GM18870 (cell line): ENCODE measurements at regions not wholly inside any gene's neighbourhood (a gene's known extent, or its start where the extent isn't known, plus 50 kb on each side); places are given as distances from the start of the nearest gene placed in this dataset.
"Not testable (repeated sequence)": the region's sequence is repeated elsewhere in the genome, so short reads cannot be mapped to it uniquely, and the experiment has no call there.

ENCODE experiments used
- ATAC-seq: cut with Tn5 transposase; IDR thresholded peaks from one replicate; pipeline ENCODE4 v1.9.1; 2021; ENCODE audit warnings: moderate library complexity; ENCODE audit not compliant: unreplicated experiment

DNA sequence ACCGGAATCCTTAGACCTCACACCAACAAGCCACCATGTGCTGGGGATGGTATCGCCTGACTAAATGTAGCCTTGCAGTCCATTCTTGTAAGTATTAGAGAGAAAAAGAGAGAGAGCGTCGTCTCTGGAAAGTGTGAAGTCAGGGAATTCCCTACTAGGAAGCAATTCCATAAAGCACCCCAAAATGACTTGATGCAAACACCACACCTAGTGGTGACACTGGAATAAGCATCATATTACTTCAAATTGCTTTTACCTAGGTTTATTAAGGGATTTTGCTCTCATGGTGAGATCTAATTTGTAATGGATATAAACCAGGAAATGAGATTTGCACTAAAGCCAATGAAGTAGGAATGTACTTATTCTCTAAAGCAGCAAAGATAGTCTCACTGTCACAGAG is 111.4 kb upstream of the METTL9 start:
- ATAC-seq = not testable (repeated sequence)

DNA sequence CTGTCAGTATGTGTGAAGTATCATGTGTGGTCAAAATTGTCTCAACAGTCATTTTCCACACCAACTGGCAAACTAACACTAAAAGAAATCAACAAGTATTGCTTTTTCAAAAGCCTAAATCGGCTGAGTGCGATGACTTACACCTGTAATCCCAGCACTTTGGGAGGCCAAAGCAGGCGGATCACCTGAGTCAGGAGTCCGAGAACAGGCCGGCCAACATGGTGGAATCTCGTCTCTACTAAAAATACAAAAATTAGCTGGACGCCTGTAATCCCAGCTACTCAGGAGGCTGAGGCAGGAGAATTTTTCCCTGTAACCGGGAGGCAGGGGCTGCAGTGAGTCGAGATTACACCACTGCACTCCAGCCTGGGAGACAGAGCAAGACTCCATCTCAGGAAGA is 100.3 kb upstream of the METTL9 start:
- ATAC-seq = not testable (repeated sequence)

GRCh38 chr16:21501223-21501868 is 98.0 kb upstream of the METTL9 start:
- peak; percentile 20 for ATAC-seq

DNA sequence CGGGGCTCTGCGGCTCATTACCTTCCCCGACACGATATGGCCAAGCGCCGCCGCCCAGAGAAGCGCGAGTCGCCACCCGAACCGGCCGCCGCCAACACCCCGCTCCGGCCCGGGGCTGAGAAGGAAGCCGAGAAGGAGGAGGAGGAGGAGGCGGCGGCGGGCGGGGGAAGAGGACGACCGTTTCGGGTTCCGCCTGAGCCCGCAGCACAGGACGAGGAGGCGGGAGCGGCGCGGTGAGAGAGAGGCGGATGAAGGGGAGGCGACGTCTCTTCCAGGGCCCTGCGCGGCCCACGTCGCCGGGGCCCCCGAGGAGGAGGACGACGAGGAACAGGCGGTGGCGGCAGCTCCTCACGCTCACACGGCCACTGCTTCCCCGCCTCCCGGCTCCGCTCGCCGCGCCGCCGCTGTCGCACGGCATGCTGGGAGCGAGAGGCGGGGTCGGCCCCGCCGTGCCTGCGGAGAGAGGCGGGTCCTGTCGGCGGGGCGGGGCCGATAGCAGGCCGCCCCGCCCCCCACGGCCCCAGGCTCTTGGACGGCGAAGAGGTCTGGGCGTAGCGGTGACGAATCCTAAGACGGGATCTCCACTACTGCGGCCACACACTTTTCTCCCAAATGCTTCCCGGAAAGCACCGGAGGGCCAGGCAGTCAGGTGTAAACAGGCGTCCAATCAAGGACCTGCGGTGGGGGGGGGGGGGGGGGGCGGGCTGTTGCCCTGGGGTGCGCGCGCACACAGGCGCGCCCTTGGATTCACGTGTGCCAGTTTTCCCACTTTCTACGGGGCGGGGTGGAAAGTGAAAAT is 97.3 kb upstream of the METTL9 start:
- ATAC-seq = peak; percentile 47

DNA sequence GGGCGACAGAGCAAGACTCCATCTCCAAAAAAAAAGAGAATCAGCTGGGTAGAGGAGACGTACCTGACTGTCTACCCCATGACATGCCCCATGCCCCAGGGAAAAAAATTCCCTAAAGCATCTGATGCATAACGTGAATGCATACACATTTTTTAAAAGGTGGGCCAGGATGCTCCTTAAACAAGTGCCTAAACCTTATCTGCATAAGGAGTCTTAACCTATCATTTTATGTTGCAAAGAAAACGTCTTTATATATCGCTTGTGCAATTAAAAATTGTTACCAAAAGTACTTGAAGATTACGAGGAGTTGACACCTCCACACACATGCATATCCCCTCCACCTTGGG is 95.8 kb upstream of the METTL9 start:
- ATAC-seq = not testable (repeated sequence)

DNA sequence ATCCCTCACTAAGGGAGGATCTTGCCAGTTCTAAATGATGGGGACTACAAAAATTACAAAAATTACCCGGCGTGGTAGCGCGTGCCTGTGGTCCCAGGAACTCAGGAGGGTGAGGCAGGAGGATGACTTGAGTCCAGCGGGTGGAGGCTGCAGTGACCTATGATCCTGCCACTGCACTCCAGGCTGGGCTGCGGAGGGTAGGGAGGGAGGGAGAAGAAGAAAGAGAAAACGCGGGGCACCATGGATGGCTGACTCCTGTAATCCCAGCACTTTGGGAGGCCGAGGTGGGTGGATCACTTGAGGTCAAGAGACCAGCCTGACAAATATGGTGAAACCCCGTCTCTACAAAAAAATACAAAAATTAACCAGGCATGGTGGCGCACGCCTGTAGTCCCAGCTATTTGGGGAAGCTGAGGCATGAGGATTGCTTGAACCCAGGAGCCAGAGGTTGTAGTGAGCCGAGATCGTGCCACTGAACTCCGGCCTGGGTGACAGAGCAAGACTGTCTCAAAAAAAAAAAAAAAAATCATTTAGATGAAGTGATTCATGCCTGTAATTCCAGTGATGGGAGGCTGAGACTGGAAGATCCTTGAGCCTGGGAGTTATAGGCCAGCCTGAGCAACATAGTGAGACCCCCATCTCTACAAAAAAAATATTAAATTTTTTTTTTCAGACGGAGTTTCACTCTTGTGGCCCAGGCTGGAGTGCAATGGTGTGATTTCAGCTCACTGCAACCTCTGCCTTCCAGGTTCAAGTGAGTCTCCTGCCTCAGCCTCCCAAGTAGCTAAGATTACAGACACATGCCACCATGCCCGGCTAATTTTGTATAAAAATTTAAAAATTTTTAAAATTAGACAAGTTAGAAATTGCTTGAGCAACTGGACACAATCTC is 95.2 kb upstream of the METTL9 start:
- ATAC-seq = not testable (repeated sequence)

DNA sequence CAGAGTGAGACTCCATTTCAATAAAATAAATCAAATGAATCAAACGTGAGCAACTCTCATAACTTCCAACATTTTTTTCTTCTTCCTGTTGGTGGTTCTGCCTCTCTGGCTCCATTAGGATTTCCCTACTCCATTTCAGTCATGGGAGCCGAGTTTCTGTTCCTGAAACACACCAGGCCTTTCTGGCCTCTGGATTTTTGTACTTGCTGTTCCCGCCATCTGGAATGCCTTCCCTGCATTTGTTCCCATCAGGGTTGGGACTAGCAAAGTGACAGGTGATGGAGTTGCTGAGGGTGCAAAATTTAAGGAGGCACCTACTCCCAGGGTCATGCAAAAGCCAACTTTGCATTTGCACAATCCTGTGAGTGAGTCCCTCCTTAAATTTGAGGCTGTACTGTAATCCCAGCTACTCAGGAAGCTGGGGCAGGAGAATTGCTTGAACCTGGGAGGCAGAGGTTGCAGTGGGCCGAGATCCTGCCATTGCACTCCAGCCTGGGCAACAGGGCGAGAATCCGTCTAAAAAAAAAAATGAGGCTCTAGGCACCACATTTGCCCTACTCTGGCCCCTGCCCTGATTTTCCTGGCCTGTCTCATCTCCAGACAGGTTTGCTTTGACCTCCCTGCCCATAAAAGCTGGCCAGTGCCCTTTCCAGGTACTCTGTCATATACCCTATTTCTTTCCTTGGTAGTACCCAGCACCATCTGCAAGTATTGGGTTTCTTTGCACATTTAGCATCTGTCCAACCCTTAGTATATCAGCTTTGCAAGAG is 93.4 kb upstream of the METTL9 start:
- not testable (repeated sequence) for ATAC-seq

DNA sequence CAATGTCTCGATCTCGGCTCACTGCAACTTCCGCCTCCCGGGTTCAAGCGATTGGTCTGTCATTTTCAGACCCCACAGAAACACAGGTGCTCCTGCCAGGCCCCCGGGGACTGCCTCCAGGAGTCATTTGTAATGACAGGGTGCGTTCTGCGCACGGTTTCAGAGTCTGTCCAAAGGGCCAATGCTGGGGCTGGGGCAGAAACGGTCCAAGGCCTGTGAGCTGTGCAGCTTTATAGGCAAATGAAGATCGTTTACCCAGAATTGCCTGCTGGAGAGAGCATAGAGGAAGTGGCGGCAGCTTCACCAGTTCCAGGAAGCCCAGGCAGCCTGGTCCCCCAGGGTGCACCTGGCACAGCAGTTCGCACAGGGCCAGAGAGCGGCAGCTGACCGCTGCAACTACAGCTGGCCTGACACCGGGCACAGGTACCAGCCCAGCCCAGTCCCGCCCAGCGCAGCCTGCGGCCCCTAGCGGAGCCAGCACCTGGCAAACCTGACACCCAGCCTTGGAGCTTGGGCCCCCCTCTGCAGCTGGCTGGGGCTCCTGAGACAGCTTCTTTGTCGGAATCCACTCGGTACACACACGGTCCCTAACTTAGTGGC is 92.4 kb upstream of the METTL9 start:
- peak; percentile 49 for ATAC-seq

GRCh38 chr16:21507631-21508305 is 91.6 kb upstream of the METTL9 start:
- ATAC-seq = not testable (repeated sequence)

- not testable (repeated sequence) for ATAC-seq
These were observed 90.5 kb upstream of the METTL9 start for GRCh38 chr16:21508661-21509436.

DNA sequence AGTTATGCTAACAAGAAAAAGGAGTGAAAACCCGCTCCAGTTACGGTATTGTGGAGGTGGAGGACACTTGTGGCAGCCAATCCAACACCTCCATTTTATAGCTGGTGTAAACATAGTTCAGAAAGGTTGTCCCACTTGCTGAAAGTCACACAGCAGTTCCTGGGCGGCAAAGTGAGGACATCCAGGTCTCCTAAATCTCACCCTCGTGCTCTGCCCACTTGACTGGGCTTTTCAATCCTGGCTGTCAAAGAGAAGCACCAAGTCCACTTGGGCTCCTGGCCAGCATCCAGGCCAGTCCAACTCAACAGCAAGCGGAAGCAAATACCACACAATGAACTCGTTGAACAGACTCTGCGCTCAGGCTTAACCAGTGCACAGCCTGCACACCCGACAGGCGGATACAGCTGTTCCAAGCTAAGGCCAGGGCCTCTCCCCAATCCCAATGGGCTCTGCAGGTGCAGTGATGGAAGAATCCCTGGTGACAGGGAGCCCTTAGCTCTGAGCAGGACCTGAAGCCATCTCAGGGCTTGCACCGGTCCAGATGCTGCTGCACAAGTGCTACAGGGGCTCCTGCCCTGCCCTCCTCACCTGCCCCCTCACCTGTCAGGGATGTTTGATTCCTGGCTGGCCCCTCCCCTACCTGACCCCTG is 89.8 kb upstream of the METTL9 start:
- not testable (repeated sequence) for ATAC-seq

GRCh38 chr16:21510869-21511255 is 88.5 kb upstream of the METTL9 start:
- not testable (repeated sequence) for ATAC-seq

DNA sequence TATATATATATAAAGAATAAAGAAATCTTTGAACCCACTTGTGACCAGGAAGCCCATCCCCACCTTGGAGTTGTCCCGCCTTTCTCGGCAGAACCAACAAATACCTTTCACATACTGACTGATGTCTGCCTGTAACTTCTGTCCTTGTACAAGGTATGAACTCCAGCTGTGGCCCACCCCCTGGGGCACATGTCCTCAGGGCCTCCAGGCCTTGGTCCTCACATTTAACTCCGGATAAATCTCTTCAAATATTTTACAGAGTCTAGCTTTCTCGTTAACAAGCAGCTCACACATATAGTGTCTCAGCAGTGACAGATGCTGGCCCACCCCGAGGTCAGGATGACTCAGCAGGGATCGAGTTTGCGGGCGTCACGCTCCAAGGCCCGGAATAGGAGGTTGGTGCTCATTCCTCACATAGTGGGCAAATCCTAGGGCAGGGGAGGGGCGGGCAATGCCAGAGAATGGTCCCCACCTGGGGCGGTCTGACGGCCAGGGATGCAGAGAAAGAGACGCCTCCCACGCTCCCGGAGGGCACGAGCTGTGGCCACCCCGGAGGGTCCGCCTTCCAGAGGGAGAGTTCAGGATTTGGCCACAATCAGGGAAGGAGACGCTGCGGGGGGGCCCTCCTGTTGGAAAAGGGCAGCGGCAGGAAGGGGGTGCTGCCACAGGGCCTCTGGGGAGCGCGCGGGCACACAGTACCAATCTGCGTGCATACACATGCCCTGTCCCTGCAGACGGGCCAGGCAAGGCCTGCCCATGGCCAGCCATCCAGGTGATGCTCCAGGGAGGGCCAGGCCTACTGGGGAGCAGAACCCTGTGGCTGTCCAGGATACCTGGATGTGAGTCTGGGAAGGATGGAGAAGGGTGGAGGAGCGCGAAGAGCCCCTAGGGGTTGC is 87.8 kb upstream of the METTL9 start:
- not testable (repeated sequence) for ATAC-seq

GRCh38 chr16:21512280-21513192 is 86.8 kb upstream of the METTL9 start:
- ATAC-seq = not testable (repeated sequence)

- ATAC-seq = not testable (repeated sequence)
These were observed 86.0 kb upstream of the METTL9 start for GRCh38 chr16:21513337-21513741.

DNA sequence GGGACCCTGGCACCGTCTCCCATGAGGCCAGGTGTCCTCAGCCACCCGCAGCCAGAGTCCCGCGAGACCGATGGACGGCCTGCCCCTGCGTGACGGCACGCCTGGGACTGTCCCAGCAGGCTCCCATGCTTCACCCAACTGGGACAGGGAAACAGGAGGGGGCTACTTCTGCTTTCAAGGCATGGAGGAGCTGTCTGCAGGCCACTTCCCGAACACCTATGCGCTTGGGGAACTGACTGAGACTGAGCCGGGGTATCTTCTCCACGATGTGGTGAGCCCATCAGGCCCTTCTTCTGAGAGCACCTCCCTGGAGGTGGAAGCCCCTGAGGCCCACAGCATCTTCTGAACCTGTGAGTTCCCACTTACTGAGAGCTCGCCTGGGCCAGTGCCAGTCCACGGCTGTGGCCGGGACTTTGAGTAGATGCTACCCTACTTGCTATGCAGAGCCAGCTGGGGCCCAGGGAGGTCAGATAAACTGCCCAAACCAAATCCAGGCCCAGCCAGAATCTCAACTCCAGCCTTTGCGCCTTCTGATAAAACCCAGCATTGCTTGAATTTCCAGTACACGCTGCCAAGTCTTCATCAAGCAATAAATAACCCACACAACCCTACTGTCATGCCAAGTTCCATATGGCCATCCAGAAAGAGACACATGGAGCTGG is 85.4 kb upstream of the METTL9 start:
- not testable (repeated sequence) for ATAC-seq
